Endothelial cell of umbilical vein (primary cell): ENCODE measurements at regions not wholly inside any gene's neighbourhood (a gene's known extent, or its start where the extent isn't known, plus 50 kb on each side); places are given as distances from the start of the nearest gene placed in this dataset.

Experiments
- BruUV-seq: library from RNA; stranded (reverse); fragments of 400-500 nt; replicated peaks from 2 replicates; lab custom pipeline; 2021; lab: Mats Ljungman, UMichigan
- CTCF ChIA-PET: fragments of 300-600, 350-600 bp; sonication (Branson Sonifier 250); formaldehyde crosslinking; loops from one replicate; lab custom pipeline; 2021; ENCODE audit warnings: antibody characterized with exemption, inconsistent platforms; lab: Charles Lee
- POLR2A ChIA-PET: fragments of 300-600, 350-600 bp; sonication (Branson Sonifier 250); formaldehyde crosslinking; loops from one replicate; lab custom pipeline; 2021; ENCODE audit warnings: antibody characterized with exemption, inconsistent platforms; lab: Charles Lee
- DNase-seq: peaks from one replicate; pipeline ENCODE4 v3.0.0-alpha.2; 2011; ENCODE audit warnings: low read depth, low spot score
- FAIRE-seq: peaks from 2 replicates; lab custom pipeline; 2011; peaks lifted over from hg19 to GRCh38; lab: Jason Lieb, UNC
- H2AFZ ChIP-seq: 2 replicates; pipeline ENCODE4 v1.6.0; 2012; ENCODE audit warnings: low read depth, low read length, control low read depth, inconsistent platforms
- H3K27ac ChIP-seq: 2 replicates; pipeline ENCODE4 v1.5.1; 2011; ENCODE audit warnings: low read depth, mild to moderate bottlenecking, control low read depth, low read length, moderate library complexity; ENCODE audit not compliant: insufficient read depth
- H3K27me3 ChIP-seq, 2 experiments: 2 replicates each; pipeline versions ENCODE4 v1.6.0 to v1.6.1; 2011; ENCODE audit warnings: low read length in 2 of 2, mixed read lengths in 1 of 2; ENCODE audit not compliant: control insufficient read depth in 2 of 2, insufficient read depth in 2 of 2
- H3K36me3 ChIP-seq, 2 experiments: 2 replicates in 1 of 2; 3 replicates in 1 of 2; pipeline ENCODE4 v1.5.1; 2011; ENCODE audit warnings: low read length in 2 of 2, mild to moderate bottlenecking in 1 of 2, moderate library complexity in 1 of 2; ENCODE audit not compliant: control insufficient read depth in 2 of 2, insufficient read depth in 2 of 2; ENCODE audit errors: extremely low read depth in 1 of 2
- H3K4me1 ChIP-seq: 3 replicates; pipeline ENCODE4 v1.5.1; 2011; ENCODE audit warnings: mild to moderate bottlenecking, low read length; ENCODE audit not compliant: control insufficient read depth, insufficient read depth; ENCODE audit errors: extremely low read depth
- H3K4me2 ChIP-seq: 2 replicates; pipeline ENCODE4 v1.6.1; 2011; ENCODE audit warnings: low read length, control low read depth, mixed read lengths; ENCODE audit not compliant: insufficient read depth
- H3K4me3 ChIP-seq, 3 experiments: fragments of 200-600 bp in 1 of 3; sonication (generic), shearing (Covaris generic) in 1 of 3; replicated peaks in 1 of 3; 2 replicates each; pipeline ENCODE4 v1.5.1; 2011 to 2016; ENCODE audit warnings: control low read depth in 3 of 3, low read length in 3 of 3, mild to moderate bottlenecking in 2 of 3, inconsistent platforms in 1 of 3, low read depth in 1 of 3, moderate library complexity in 1 of 3; ENCODE audit not compliant: insufficient read depth in 1 of 3
- H3K79me2 ChIP-seq: 2 replicates; pipeline ENCODE4 v1.6.0; 2012; ENCODE audit warnings: low read length, inconsistent platforms; ENCODE audit not compliant: control insufficient read depth, insufficient read depth
- H3K9ac ChIP-seq: replicated peaks from 2 replicates; pipeline ENCODE3; 2011; ENCODE audit warnings: low read length, control low read depth; ENCODE audit not compliant: insufficient read depth; ENCODE audit errors: extremely low read depth
- H3K9me1 ChIP-seq: replicated peaks from 3 replicates; pipeline ENCODE4 v1.6.0; 2011; ENCODE audit warnings: mild to moderate bottlenecking, low read length; ENCODE audit not compliant: control insufficient read depth, insufficient read depth; ENCODE audit errors: extremely low read depth
- H3K9me3 ChIP-seq: replicated peaks from 2 replicates; pipeline ENCODE4 v1.5.1; 2012; ENCODE audit warnings: low read length, inconsistent platforms; ENCODE audit not compliant: control insufficient read depth, insufficient read depth
- H4K20me1 ChIP-seq: replicated peaks from 2 replicates; pipeline ENCODE3; 2011; ENCODE audit warnings: mild to moderate bottlenecking, low read length; ENCODE audit not compliant: control insufficient read depth, insufficient read depth; ENCODE audit errors: extremely low read depth
- EZH2 ChIP-seq: IDR thresholded peaks from 2 replicates; pipeline ENCODE4 v1.6.1; 2012; ENCODE audit warnings: borderline replicate concordance, low read depth, mild to moderate bottlenecking, moderate library complexity, low read length, inconsistent platforms; ENCODE audit not compliant: severe bottlenecking
- FOS ChIP-seq: IDR thresholded peaks from 2 replicates; pipeline ENCODE4 v1.6.1; 2011; ENCODE audit warnings: mild to moderate bottlenecking, low read length, moderate library complexity, borderline replicate concordance; ENCODE audit not compliant: insufficient read depth
- GATA2 ChIP-seq: IDR thresholded peaks from 2 replicates; pipeline ENCODE4 v1.7.0; 2011; ENCODE audit warnings: low read depth, mild to moderate bottlenecking, moderate library complexity, mixed read lengths, low read length; ENCODE audit not compliant: insufficient read length, insufficient read depth
- JUN ChIP-seq: IDR thresholded peaks from 2 replicates; pipeline ENCODE4 v1.6.1; 2011; ENCODE audit warnings: borderline replicate concordance, low read depth; ENCODE audit not compliant: insufficient read length, insufficient read depth
- MAX ChIP-seq: IDR thresholded peaks from 2 replicates; pipeline ENCODE4 v1.6.1; 2011; ENCODE audit not compliant: insufficient read depth, insufficient read length
- MYC ChIP-seq: IDR thresholded peaks from one replicate; pipeline ENCODE4 v1.6.1; 2011; ENCODE audit warnings: mild to moderate bottlenecking, low read depth, low read length
- POLR2A ChIP-seq: IDR thresholded peaks from 2 replicates; pipeline ENCODE4 v1.6.1; 2012; ENCODE audit warnings: low read depth, mild to moderate bottlenecking, control low read depth, low read length
- POLR2AphosphoS5 ChIP-seq: IDR thresholded peaks from 2 replicates; pipeline ENCODE4 v1.6.1; 2012; ENCODE audit warnings: low read depth, mild to moderate bottlenecking, control low read depth, low read length, moderate library complexity; ENCODE audit not compliant: insufficient read depth
- dilution Hi-C: fragments of 300-500 bp; cut with MboI; formaldehyde crosslinking; loops from one replicate; pipeline ENCODE4 v1.15.0; 2019; ENCODE audit warnings: low sequenced_read_pairs; ENCODE audit not compliant: extremely low pct_ligation_motif_present
- intact Hi-C: fragments of 100-400 bp; cut with micrococcal nuclease; formaldehyde crosslinking; loops from one replicate; pipeline ENCODE4 v1.10.0; 2022
- TF ChIP-seq, protein P1 (sequence below), 2 donors: IDR thresholded peaks; 1 replicate in 1 of 2; 2 replicates in 1 of 2; pipeline ENCODE4 v1.5.1; 2011; ENCODE audit warnings: low read length in 2 of 2, mild to moderate bottlenecking in 2 of 2, moderate library complexity in 2 of 2, control low read depth in 1 of 2, inconsistent platforms in 1 of 2, low read depth in 1 of 2; ENCODE audit not compliant: insufficient read depth in 1 of 2; ENCODE audit errors: extremely low read depth in 1 of 2

DNA sequence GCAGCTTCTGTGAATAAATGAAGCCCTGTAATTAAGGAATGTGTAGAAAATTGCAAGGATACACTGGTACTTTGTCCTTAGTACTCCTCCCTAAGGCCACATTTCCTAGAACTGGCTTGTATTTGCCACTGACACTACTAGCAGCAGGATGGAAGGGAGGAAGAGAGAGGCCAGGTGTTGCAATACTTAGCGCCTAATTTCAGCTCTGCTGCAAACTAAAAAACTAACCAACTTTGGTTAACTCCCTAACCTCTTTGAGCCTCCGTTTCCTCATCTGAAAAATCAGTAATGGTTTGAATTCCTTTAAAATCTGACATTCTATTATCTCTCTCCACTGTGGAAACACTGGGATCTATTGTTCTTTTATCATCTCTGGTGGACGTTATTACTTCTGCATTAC, 257.0 kb downstream of the SV2B start:
- H3K36me3 ChIP-seq = no peaks in the 10 kb centered on the region
- TF ChIP-seq GATA2 (no peak), JUN (no peak), FOS (no peak), POLR2AphosphoS5 (no peak), MYC (no peak), POLR2A (no peak), EZH2 (no peak), MAX (no peak)
- TF ChIP-seq, protein P1, sequence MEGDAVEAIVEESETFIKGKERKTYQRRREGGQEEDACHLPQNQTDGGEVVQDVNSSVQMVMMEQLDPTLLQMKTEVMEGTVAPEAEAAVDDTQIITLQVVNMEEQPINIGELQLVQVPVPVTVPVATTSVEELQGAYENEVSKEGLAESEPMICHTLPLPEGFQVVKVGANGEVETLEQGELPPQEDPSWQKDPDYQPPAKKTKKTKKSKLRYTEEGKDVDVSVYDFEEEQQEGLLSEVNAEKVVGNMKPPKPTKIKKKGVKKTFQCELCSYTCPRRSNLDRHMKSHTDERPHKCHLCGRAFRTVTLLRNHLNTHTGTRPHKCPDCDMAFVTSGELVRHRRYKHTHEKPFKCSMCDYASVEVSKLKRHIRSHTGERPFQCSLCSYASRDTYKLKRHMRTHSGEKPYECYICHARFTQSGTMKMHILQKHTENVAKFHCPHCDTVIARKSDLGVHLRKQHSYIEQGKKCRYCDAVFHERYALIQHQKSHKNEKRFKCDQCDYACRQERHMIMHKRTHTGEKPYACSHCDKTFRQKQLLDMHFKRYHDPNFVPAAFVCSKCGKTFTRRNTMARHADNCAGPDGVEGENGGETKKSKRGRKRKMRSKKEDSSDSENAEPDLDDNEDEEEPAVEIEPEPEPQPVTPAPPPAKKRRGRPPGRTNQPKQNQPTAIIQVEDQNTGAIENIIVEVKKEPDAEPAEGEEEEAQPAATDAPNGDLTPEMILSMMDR (IDR thresholded peaks at IDR 0.05; ENCODE audit: extremely low read depth in 1 of 2, insufficient read depth in 1 of 2, low read depth in 1 of 2, low read length in 2 of 2) = no peak
- H2AFZ ChIP-seq = no peak overlapping the region
- H3K27me3 ChIP-seq = no peaks in the 10 kb centered on the region
- no peak overlapping the region for H3K9ac ChIP-seq
- no peaks in the 10 kb centered on the region for H3K9me3 ChIP-seq
- H3K4me3 ChIP-seq = no peak overlapping the region
- no TSS peak for BruUV-seq
- ChIA-PET CTCF (no interaction called here), POLR2A (no interaction called here)
- dilution Hi-C loops (no loop called here), intact Hi-C loops (no loop called here)
- no peak overlapping the region for H3K27ac ChIP-seq
- no peaks in the 10 kb centered on the region for H3K9me1 ChIP-seq
- DNase-seq = no peak
- FAIRE-seq = no peak
- H3K79me2 ChIP-seq = no peaks in the 10 kb centered on the region
- H3K4me1 ChIP-seq = no peaks in the 10 kb centered on the region
- no peaks in the 10 kb centered on the region for H4K20me1 ChIP-seq
- no peak overlapping the region for H3K4me2 ChIP-seq
